ENCODE measurements at regions not wholly inside any gene's neighbourhood (a gene's known extent, or its start where the extent isn't known, plus 50 kb on each side); places are given as distances from the start of the nearest gene placed in this dataset.
"Not testable (repeated sequence)": the region's sequence is repeated elsewhere in the genome, so short reads cannot be mapped to it uniquely, and the experiment has no call there.

DNA sequence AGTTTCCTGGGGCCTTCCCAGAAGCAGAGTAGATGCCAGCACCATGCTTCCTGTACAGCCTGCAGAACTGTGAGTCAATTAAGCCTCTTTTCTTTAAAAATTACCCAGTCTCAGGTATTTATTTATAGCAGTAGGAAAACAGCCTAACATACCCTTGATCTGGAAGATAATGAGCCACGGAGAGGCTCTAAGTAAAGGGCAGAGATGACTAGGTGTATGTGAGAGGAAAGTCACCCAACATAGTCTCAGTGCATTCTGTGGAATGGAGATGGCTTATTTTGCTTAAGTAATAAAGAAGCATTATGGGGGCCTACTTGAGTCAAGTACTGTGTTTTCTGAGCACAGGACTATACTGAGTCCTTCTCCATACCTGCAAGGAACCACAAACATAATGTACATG lies 199.5 kb downstream of the CPEB2 start:
- intact Hi-C loops (cut with micrococcal nuclease; ENCODE audit: unreplicated experiment): no loop called here
- POLR2A ChIA-PET (ENCODE audit: low non-redundant PET): no interaction called here

GRCh38 chr4:15202481-15202880 lies 200.2 kb downstream of the CPEB2 start:
- Histone ChIP-seq H3K27me3 (replicated peaks; ENCODE audit: insufficient read depth, low read depth, low read length, poor library complexity) (no peaks in the 10 kb centered on the region), H3K36me3 (ENCODE audit: insufficient read depth, low read length, poor library complexity, severe bottlenecking) (no peaks in the 10 kb centered on the region), H3K27ac (ENCODE audit: low read depth, low read length, poor library complexity, severe bottlenecking) (no peak overlapping the region), H3K9me3 (ENCODE audit: low read depth, low read length, poor library complexity, severe bottlenecking) (peaks cover 16% of the 10 kb centered on the region), H3K4me3 (ENCODE audit: low read depth, low read length, poor library complexity, severe bottlenecking) (no peak overlapping the region), H3K4me1 (ENCODE audit: insufficient read depth, low read length, poor library complexity, severe bottlenecking) (no peaks in the 10 kb centered on the region)
- intact Hi-C loops (cut with micrococcal nuclease; ENCODE audit: unreplicated experiment): no loop called here
- ChIA-PET CTCF (no interaction called here), POLR2A (ENCODE audit: low non-redundant PET) (no interaction called here)
- no TSS peak for BruUV-seq (replicated peaks)
- TF ChIP-seq EZH2 (IDR thresholded peaks at IDR 0.05; ENCODE audit: borderline replicate concordance, low read depth, low read length, poor library complexity, severe bottlenecking) (no peak), CTCF (conservative IDR thresholded peaks at IDR 0.05; ENCODE audit: low read depth, low read length) (no peak)
- no peak for DNase-seq (ENCODE audit: low spot score)

More for the DNA sequence above, 199.5 kb downstream of the CPEB2 start:
- H3K9me3 ChIP-seq (ENCODE audit: low read depth, low read length, poor library complexity, severe bottlenecking): peaks cover 12% of the 10 kb centered on the region
- no peak overlapping the region for H3K27ac ChIP-seq (ENCODE audit: low read depth, low read length, poor library complexity, severe bottlenecking)
- BruUV-seq (replicated peaks): no TSS peak
- no peaks in the 10 kb centered on the region for H3K4me1 ChIP-seq (ENCODE audit: insufficient read depth, low read length, poor library complexity, severe bottlenecking)
- no peak for DNase-seq (ENCODE audit: low spot score)
- H3K36me3 ChIP-seq (ENCODE audit: insufficient read depth, low read length, poor library complexity, severe bottlenecking): no peaks in the 10 kb centered on the region
- H3K4me3 ChIP-seq (ENCODE audit: low read depth, low read length, poor library complexity, severe bottlenecking): no peak overlapping the region
- TF ChIP-seq EZH2 (IDR thresholded peaks at IDR 0.05; ENCODE audit: borderline replicate concordance, low read depth, low read length, poor library complexity, severe bottlenecking): no peak
- TF ChIP-seq CTCF (conservative IDR thresholded peaks at IDR 0.05; ENCODE audit: low read depth, low read length): no peak
- CTCF ChIA-PET: no interaction called here
- no peaks in the 10 kb centered on the region for H3K27me3 ChIP-seq (replicated peaks; ENCODE audit: insufficient read depth, low read depth, low read length, poor library complexity)

DNA sequence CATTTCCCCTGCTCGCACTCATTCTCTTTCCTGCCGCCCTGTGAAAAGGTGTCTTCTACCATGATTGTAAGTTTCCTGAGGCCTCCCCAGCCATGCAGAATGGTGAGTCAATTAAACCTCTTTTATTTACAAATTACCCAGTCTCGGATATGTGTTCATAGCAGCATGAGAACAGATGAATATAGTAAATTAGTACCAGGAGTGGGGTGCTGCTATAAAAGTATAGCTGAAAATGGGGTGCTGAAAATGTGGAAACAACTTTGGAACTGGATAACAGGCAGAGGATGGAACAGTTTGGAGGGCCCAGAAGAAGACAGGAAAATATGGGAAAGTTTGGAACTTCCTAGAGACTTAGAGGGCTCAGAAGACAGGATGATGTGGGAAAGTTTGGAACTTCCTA lies 204.2 kb downstream of the CPEB2 start:
- BruUV-seq (replicated peaks); H3K27ac ChIP-seq (ENCODE audit: low read depth, low read length, poor library complexity, severe bottlenecking); H3K4me3 ChIP-seq (ENCODE audit: low read depth, low read length, poor library complexity, severe bottlenecking); POLR2A ChIA-PET (ENCODE audit: low non-redundant PET); CTCF ChIA-PET; H3K36me3 ChIP-seq (ENCODE audit: insufficient read depth, low read length, poor library complexity, severe bottlenecking); intact Hi-C loops (cut with micrococcal nuclease; ENCODE audit: unreplicated experiment); H3K27me3 ChIP-seq (replicated peaks; ENCODE audit: insufficient read depth, low read depth, low read length, poor library complexity); H3K4me1 ChIP-seq (ENCODE audit: insufficient read depth, low read length, poor library complexity, severe bottlenecking); DNase-seq (ENCODE audit: low spot score): not testable (repeated sequence)
- peaks cover 17% of the 10 kb centered on the region for H3K9me3 ChIP-seq (ENCODE audit: low read depth, low read length, poor library complexity, severe bottlenecking)

- ChIA-PET CTCF (no interaction called here), POLR2A (ENCODE audit: low non-redundant PET) (no interaction called here)
- Histone ChIP-seq H3K4me3 (ENCODE audit: low read depth, low read length, poor library complexity, severe bottlenecking) (no peak overlapping the region), H3K4me1 (ENCODE audit: insufficient read depth, low read length, poor library complexity, severe bottlenecking) (no peaks in the 10 kb centered on the region), H3K36me3 (ENCODE audit: insufficient read depth, low read length, poor library complexity, severe bottlenecking) (no peaks in the 10 kb centered on the region), H3K27ac (ENCODE audit: low read depth, low read length, poor library complexity, severe bottlenecking) (no peak overlapping the region), H3K9me3 (ENCODE audit: low read depth, low read length, poor library complexity, severe bottlenecking) (no peaks in the 10 kb centered on the region), H3K27me3 (replicated peaks; ENCODE audit: insufficient read depth, low read depth, low read length, poor library complexity) (no peaks in the 10 kb centered on the region)
- intact Hi-C loops (cut with micrococcal nuclease; ENCODE audit: unreplicated experiment): no loop called here
- no peak for DNase-seq (ENCODE audit: low spot score)
- no TSS peak for BruUV-seq (replicated peaks)
- TF ChIP-seq EZH2 (IDR thresholded peaks at IDR 0.05; ENCODE audit: borderline replicate concordance, low read depth, low read length, poor library complexity, severe bottlenecking) (no peak), CTCF (conservative IDR thresholded peaks at IDR 0.05; ENCODE audit: low read depth, low read length) (no peak)
These were observed 211.2 kb downstream of the CPEB2 start for GRCh38 chr4:15213302-15213970.

Data from A673 (cell line).